COR-L47 (cell line): ENCODE measurements at regions not wholly inside any gene's neighbourhood (a gene's known extent, or its start where the extent isn't known, plus 50 kb on each side); places are given as distances from the start of the nearest gene placed in this dataset.
"Not testable (repeated sequence)": the region's sequence is repeated elsewhere in the genome, so short reads cannot be mapped to it uniquely, and the experiment has no call there.

ENCODE experiments used
- DNase-seq: peaks from one replicate; lab custom pipeline; 2025; lab: John Stamatoyannopoulos, UW

GRCh38 chr1:67530071-67530470 is 99.9 kb upstream of the SERBP1 start:
- DNase-seq = no peak

DNA sequence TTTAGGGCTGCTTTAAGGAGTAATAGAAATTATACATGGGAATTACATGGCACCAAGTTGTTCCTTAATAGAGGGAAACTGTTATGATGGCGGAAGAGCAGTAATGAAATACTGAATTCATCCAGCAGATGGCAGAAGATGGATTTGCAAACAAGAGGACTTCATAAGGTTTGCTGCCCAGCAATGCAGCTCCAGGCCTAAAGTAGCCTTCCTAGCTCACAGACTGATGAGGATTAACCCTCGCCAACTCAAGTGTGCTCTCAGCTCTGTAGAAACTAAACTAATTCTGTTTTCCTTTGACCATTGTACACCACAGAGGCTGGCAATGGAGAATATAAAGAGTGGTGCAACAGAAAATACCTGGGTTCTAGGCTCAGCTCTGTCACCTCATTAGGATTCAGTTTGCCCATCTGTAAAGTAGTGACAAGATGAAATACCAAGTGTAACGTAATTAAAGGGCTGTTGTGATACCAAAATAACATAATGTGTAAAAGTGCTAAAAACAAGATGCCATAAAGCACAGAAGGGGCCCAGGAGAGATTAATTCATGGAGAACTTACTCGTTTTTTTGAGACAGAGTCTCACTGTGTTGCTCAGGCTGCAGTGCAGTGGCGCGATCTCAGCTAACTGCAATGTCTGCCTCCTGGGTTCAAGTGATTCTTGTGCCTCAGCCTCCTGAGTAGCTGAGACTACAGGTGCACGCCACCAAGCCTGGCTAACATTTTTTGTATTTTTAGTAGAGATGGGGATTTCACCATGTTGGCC is 102.4 kb upstream of the SERBP1 start:
- DNase-seq = peak; percentile 50

DNA sequence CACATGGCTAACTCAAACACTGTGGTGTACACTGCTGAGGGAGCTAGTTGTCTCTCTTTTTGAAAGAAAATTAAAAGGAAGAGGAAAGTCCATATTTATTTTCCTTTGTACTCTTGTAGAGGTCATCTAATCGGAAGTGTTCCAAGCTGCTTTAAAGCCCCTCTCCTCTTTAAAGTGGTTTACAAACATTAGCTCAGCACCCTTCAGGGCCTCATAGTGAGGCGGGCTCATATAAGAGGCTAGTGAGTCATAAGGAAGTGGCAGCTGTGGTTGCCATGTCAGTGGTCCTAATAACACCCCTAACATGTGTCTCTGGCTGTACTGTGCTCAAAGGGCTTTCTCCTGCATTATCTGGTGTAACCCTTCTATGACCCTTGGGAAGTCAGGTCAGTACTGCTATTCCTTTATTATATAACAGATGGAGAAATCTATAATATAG is 104.4 kb upstream of the SERBP1 start:
- DNase-seq = no peak

DNA sequence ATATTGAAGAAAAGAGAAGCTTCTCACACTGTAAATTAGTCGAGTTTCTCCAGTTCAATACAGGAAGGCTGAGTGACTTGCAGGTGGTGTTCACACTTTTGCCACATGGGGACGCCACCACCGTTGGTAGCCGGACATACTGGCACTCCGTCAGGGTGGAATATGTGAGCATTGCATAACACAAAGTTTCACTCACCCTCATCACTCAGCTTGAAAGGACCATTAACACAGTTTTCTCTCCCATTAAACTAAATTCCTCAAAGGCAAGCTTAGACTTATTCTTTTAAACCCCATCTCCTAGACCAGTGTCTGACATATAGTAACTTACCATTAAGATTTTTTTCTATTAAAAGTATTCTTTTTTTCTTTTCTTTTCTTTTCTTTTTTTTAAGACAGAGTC is 105.3 kb upstream of the SERBP1 start:
- peak; percentile 27 for DNase-seq

- DNase-seq = no peak
Observed at GRCh38 chr1:67536957-67537666, 106.9 kb upstream of the SERBP1 start.

GRCh38 chr1:67537667-67538018 is 107.4 kb upstream of the SERBP1 start:
- DNase-seq = peak; percentile 23

GRCh38 chr1:67540025-67540732 is 110.0 kb upstream of the SERBP1 start:
- DNase-seq = no peak

DNA sequence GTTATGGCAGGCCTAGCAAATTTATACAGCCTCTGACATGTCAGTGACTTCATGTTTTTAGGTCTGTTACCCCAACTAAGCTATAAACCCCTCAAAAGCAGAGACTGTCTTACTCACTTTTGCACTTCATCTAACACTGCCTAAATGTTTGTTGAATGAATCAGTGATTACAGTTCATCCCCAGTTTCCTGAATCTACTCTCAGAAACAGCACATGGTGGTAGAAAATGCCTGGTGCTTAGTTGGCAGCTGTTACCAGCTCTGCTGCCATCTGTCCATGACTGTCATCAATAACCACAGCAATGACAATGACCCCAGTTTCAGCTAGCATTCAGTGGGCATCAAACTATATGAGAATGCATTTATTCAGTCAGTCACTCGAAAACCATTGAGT is 110.5 kb upstream of the SERBP1 start:
- DNase-seq = no peak

DNA sequence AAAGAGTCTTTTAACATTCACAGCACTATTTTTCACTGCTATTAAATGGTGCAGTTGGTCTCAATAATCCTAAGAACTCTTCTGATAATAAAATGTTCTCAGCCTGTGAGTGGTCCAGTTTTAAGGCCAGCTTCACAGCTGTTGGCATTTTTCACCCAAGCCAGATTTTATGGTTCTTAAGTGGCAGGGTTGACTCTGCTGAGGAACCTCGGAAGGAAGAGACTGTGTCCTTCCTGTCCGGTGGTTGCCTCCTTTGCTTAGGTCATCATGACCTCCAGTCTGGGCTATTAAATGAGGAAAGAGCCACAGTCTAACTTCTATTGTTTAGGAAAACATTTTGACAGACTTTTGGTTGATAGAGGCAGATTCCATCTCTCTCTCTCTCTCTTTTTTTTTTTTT is 112.5 kb upstream of the SERBP1 start:
- DNase-seq = no peak

GRCh38 chr1:67544921-67545320 is 114.7 kb upstream of the SERBP1 start:
- no peak for DNase-seq

DNA sequence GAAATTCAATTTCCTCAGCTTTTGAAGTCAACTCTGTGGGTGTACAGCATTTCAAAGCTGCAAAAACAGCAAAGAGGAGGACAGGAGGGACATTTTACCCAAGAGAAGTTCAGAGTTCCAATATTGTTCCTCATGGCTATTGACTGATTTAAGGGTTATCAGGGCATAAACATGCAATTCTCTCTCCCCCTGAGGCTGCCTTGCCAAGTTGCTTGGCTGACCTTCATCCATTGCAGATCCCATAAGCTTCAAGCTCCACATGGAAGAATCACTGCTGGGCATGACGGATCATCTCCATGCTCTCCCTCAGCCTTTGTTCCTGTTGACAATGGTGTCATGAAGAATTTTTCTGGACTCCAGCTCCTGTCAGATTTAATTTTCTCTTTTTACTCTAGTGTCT is 115.2 kb upstream of the SERBP1 start:
- DNase-seq = no peak

DNA sequence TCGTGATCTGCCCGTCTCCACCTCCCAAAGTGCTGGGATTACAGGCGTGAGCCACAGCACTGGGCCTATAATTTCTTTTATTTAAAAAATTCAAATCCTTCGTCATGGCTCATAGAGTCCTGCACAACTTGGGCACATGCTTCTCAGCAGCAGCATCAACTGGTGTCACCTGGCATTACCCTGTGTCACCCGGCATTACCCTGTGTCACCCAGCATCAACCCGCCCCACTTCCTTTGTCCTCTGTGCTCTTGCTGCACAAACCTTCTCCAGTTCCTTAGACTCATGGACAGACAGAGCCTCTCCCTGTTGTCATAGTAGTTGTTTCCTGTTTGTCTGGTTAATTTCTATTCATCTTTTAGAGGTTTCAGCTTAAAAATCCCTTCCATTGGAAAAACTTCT is 121.2 kb upstream of the SERBP1 start:
- no peak for DNase-seq

DNA sequence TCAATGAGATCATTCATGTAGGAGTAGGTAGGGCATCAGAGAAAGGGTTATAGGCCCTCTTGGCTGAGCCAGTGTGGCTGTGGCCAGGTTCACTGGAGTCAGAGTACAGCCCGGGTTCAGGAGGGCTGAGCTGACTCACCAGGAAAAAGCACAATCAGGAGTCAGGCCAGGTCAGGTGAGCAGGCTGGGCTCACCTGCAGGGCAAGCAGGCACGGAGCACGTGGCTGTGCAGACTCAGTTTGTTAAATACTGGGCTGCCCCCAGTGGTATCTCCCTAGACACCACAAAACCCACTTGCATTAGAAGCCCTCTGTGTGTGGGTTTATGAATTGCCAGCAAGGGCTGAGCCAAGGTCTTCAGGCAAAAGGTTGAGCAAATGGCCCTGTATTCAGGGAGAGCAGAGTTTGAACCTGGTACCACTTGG is 122.1 kb upstream of the SERBP1 start:
- no peak for DNase-seq

DNA sequence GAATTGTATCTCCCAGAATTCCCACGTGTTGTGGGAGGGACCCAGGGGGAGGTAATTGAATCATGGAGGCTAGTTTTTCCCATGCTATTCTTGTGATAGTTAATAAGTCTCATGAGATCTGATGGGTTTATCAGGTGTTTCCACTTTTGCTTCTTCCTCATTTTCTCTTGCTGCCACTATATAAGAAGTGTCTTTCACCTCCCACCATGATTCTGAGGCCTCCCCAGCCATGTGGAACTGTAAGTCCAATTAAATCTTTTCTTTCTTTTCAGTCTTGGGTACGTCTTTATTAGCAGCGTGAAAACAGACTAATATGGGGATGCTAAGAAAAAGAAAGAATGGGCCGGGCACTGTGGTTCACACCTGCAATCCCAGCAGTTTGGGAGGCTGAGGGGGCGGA is 124.0 kb upstream of the SERBP1 start:
- DNase-seq = not testable (repeated sequence)

GRCh38 chr1:67555461-67556296 is 125.5 kb upstream of the SERBP1 start:
- DNase-seq = peak; percentile 9

GRCh38 chr1:67556297-67556900 is 126.2 kb upstream of the SERBP1 start:
- no peak for DNase-seq

- no peak for DNase-seq
Observed at GRCh38 chr1:67557696-67558448, 127.1 kb upstream of the GADD45A start.

GRCh38 chr1:67558449-67559193 is 126.4 kb upstream of the GADD45A start:
- DNase-seq = no peak

- DNase-seq = no peak
Observed at GRCh38 chr1:67559222-67559700, 125.7 kb upstream of the GADD45A start.
